ENCODE measurements at regions not wholly inside any gene's neighbourhood (a gene's known extent, or its start where the extent isn't known, plus 50 kb on each side); places are given as distances from the start of the nearest gene placed in this dataset.

GRCh38 chr18:78675231-78675630, 304.4 kb upstream of the SALL3 start:
- no peak for TF ChIP-seq POLR2A (IDR thresholded peaks at IDR 0.05)
- no peak for TF ChIP-seq CTCF (IDR thresholded peaks at IDR 0.05)
- no peak for TF ChIP-seq POLR2AphosphoS5 (IDR thresholded peaks at IDR 0.05)
